ENCODE measurements at regions not wholly inside any gene's neighbourhood (a gene's known extent, or its start where the extent isn't known, plus 50 kb on each side); places are given as distances from the start of the nearest gene placed in this dataset.

- H3K9me3 Mint-ChIP-seq (ENCODE audit: low read depth, unreplicated experiment): peaks cover 2% of the 10 kb centered on the region
- no peak overlapping the region for H3K4me3 Mint-ChIP-seq (ENCODE audit: low read depth, unreplicated experiment)
- CTCF ChIA-PET: no interaction called here
- BruUV-seq (replicated peaks): no TSS peak
- no peak for DNase-seq
- no peak for TF ChIP-seq CTCF (IDR thresholded peaks at IDR 0.05; ENCODE audit: unreplicated experiment)
- H3K27ac Mint-ChIP-seq (ENCODE audit: unreplicated experiment): no peak overlapping the region
- no peaks in the 10 kb centered on the region for H3K27me3 Mint-ChIP-seq (ENCODE audit: unreplicated experiment)
- H3K36me3 Mint-ChIP-seq (ENCODE audit: insufficient read depth, unreplicated experiment): no peaks in the 10 kb centered on the region
- H3K4me1 Mint-ChIP-seq (ENCODE audit: low read depth, unreplicated experiment): peaks cover 12% of the 10 kb centered on the region
- intact Hi-C loops (cut with micrococcal nuclease; ENCODE audit: unreplicated experiment): no loop called here
Measured at GRCh38 chr15:62881056-62881455, 161.5 kb upstream of the TPM1 start.

- no peak for DNase-seq
- intact Hi-C loops (cut with micrococcal nuclease; ENCODE audit: unreplicated experiment): no loop called here
- Mint-ChIP-seq H3K4me1 (ENCODE audit: low read depth, unreplicated experiment) (peaks cover 41% of the 10 kb centered on the region), H3K9me3 (ENCODE audit: low read depth, unreplicated experiment) (peaks cover 2% of the 10 kb centered on the region), H3K27me3 (ENCODE audit: unreplicated experiment) (no peaks in the 10 kb centered on the region), H3K4me3 (ENCODE audit: low read depth, unreplicated experiment) (no peak overlapping the region), H3K36me3 (ENCODE audit: insufficient read depth, unreplicated experiment) (peaks cover 15% of the 10 kb centered on the region), H3K27ac (ENCODE audit: unreplicated experiment) (no peak overlapping the region)
- no TSS peak for BruUV-seq (replicated peaks)
- CTCF ChIA-PET: no interaction called here
- TF ChIP-seq CTCF (IDR thresholded peaks at IDR 0.05; ENCODE audit: unreplicated experiment): no peak
Measured at GRCh38 chr15:62883938-62884479, 158.5 kb upstream of the TPM1 start.

- Mint-ChIP-seq H3K27me3 (ENCODE audit: unreplicated experiment) (no peaks in the 10 kb centered on the region), H3K36me3 (ENCODE audit: insufficient read depth, unreplicated experiment) (peaks cover 21% of the 10 kb centered on the region), H3K27ac (ENCODE audit: unreplicated experiment) (peak overlapping the region; percentile 92), H3K4me3 (ENCODE audit: low read depth, unreplicated experiment) (peak overlapping the region; percentile 57), H3K9me3 (ENCODE audit: low read depth, unreplicated experiment) (peaks cover 2% of the 10 kb centered on the region), H3K4me1 (ENCODE audit: low read depth, unreplicated experiment) (peaks cover 61% of the 10 kb centered on the region)
- peak; percentile 59 for DNase-seq
- no peak for TF ChIP-seq CTCF (IDR thresholded peaks at IDR 0.05; ENCODE audit: unreplicated experiment)
- intact Hi-C loops (cut with micrococcal nuclease; ENCODE audit: unreplicated experiment): loop anchor here (2.0 kb wide), 1 partner anchor 36 kb away; no protein-coding TSS in a partner anchor
- BruUV-seq (replicated peaks): no TSS peak
- CTCF ChIA-PET: interaction anchor here (0.7 to 2.4 kb wide), 8 partner anchors 8 to 162 kb away, joined by 3 to 12 read pairs (median 3); no protein-coding TSS in a partner anchor
Measured at GRCh38 chr15:62886431-62887071, 156.0 kb upstream of the TPM1 start.

GRCh38 chr15:62887113-62887570, 155.4 kb upstream of the TPM1 start:
- no peak for TF ChIP-seq CTCF (IDR thresholded peaks at IDR 0.05; ENCODE audit: unreplicated experiment)
- peaks cover 21% of the 10 kb centered on the region for H3K36me3 Mint-ChIP-seq (ENCODE audit: insufficient read depth, unreplicated experiment)
- CTCF ChIA-PET: interaction anchor here (0.6 to 2.4 kb wide), 7 partner anchors 8 to 167 kb away, joined by 3 to 12 read pairs (median 4); no protein-coding TSS in a partner anchor
- peak overlapping the region; percentile 57 for H3K4me3 Mint-ChIP-seq (ENCODE audit: low read depth, unreplicated experiment)
- peak overlapping the region; percentile 92 for H3K27ac Mint-ChIP-seq (ENCODE audit: unreplicated experiment)
- H3K9me3 Mint-ChIP-seq (ENCODE audit: low read depth, unreplicated experiment): peaks cover 2% of the 10 kb centered on the region
- peaks cover 64% of the 10 kb centered on the region for H3K4me1 Mint-ChIP-seq (ENCODE audit: low read depth, unreplicated experiment)
- H3K27me3 Mint-ChIP-seq (ENCODE audit: unreplicated experiment): no peaks in the 10 kb centered on the region
- BruUV-seq (replicated peaks): TSS peak; percentile 99
- intact Hi-C loops (cut with micrococcal nuclease; ENCODE audit: unreplicated experiment): loop anchor here (2.0 kb wide), 1 partner anchor 36 kb away; no protein-coding TSS in a partner anchor
- DNase-seq: no peak

All from Calu3 (cell line).